Activated CD8-positive, alpha-beta memory T cell treated with anti-CD3 and anti-CD28 coated beads, Interleukin-2, amount 50 U/mL, for 4 hours (primary cell): ENCODE measurements at regions not wholly inside any gene's neighbourhood (a gene's known extent, or its start where the extent isn't known, plus 50 kb on each side); places are given as distances from the start of the nearest gene placed in this dataset.
A peak's percentile ranks its signal among the peaks of the same experiment; 100 is the strongest.
"Not testable (repeated sequence)": the region's sequence is repeated elsewhere in the genome, so short reads cannot be mapped to it uniquely, and the experiment has no call there.

Experiments
- DNase-seq: peaks from one replicate; pipeline ENCODE4 v3.0.0-alpha.2; 2020

GRCh38 chr12:46084666-46085631 lies 94.6 kb upstream of the SCAF11 start:
- DNase-seq = no peak

GRCh38 chr12:46082490-46083200 lies 92.3 kb upstream of the SCAF11 start:
- no peak for DNase-seq

GRCh38 chr12:46073321-46073720 lies 82.9 kb upstream of the SCAF11 start:
- no peak for DNase-seq

GRCh38 chr12:46071769-46072624 lies 81.6 kb upstream of the SCAF11 start:
- DNase-seq = peak; percentile 61

GRCh38 chr12:46071335-46071734 lies 81.0 kb upstream of the SCAF11 start:
- DNase-seq = no peak

GRCh38 chr12:46067094-46067493 lies 76.7 kb upstream of the SCAF11 start:
- DNase-seq = no peak

- DNase-seq = no peak
Observed at GRCh38 chr12:46065412-46066166, 75.2 kb upstream of the SCAF11 start.

- no peak for DNase-seq
Observed at GRCh38 chr12:46064548-46064947, 74.2 kb upstream of the SCAF11 start.

GRCh38 chr12:46058697-46059096 lies 68.3 kb upstream of the SCAF11 start:
- not testable (repeated sequence) for DNase-seq

- DNase-seq = no peak
Observed at GRCh38 chr12:46050805-46051204, 60.4 kb upstream of the SCAF11 start.

- no peak for DNase-seq
Observed at GRCh38 chr12:46049665-46050064, 59.3 kb upstream of the SCAF11 start.

- no peak for DNase-seq
Observed at GRCh38 chr12:46046436-46046835, 56.1 kb upstream of the SCAF11 start.

GRCh38 chr12:46043972-46044520 lies 53.7 kb upstream of the SCAF11 start:
- DNase-seq = no peak
